ENCODE measurements at regions not wholly inside any gene's neighbourhood (a gene's known extent, or its start where the extent isn't known, plus 50 kb on each side); places are given as distances from the start of the nearest gene placed in this dataset.

GRCh38 chr1:36721261-36721660 lies 238.5 kb upstream of the CSF3R start:
- no peak for DNase-seq (ENCODE audit: low read depth in 1 of 2, low spot score in 1 of 2)

- no peak for DNase-seq (ENCODE audit: low read depth in 1 of 2, low spot score in 1 of 2)
Measured at GRCh38 chr1:36717431-36717830, 234.7 kb upstream of the CSF3R start.

GRCh38 chr1:36715797-36716196 lies 233.1 kb upstream of the CSF3R start:
- no peak for DNase-seq (ENCODE audit: low read depth in 1 of 2, low spot score in 1 of 2)

- DNase-seq (ENCODE audit: low read depth in 1 of 2, low spot score in 1 of 2), result no peak
Measured at GRCh38 chr1:36714301-36714700, 231.6 kb upstream of the CSF3R start.

GRCh38 chr1:36711480-36711879 lies 228.8 kb upstream of the CSF3R start:
- DNase-seq (ENCODE audit: low read depth in 1 of 2, low spot score in 1 of 2), result no peak

GRCh38 chr1:36710951-36711350 lies 228.2 kb upstream of the CSF3R start:
- no peak for DNase-seq (ENCODE audit: low read depth in 1 of 2, low spot score in 1 of 2)

- no peak for DNase-seq (ENCODE audit: low read depth in 1 of 2, low spot score in 1 of 2)
Measured at GRCh38 chr1:36709869-36710481, 227.3 kb upstream of the CSF3R start.

- DNase-seq (ENCODE audit: low read depth in 1 of 2, low spot score in 1 of 2), result no peak
Measured at GRCh38 chr1:36708587-36708986, 225.9 kb upstream of the CSF3R start.

- DNase-seq (ENCODE audit: low read depth in 1 of 2, low spot score in 1 of 2), result no peak
Measured at GRCh38 chr1:36707221-36707620, 224.5 kb upstream of the CSF3R start.

- no peak for DNase-seq (ENCODE audit: low read depth in 1 of 2, low spot score in 1 of 2)
Measured at GRCh38 chr1:36706416-36706815, 223.7 kb upstream of the CSF3R start.

GRCh38 chr1:36705629-36706028 lies 222.9 kb upstream of the CSF3R start:
- DNase-seq (ENCODE audit: low read depth in 1 of 2, low spot score in 1 of 2), result no peak

GRCh38 chr1:36703526-36704208 lies 221.0 kb upstream of the CSF3R start:
- peak in 1 of 2 donors; percentile 9 for DNase-seq (ENCODE audit: low read depth in 1 of 2, low spot score in 1 of 2)

- DNase-seq (ENCODE audit: low read depth in 1 of 2, low spot score in 1 of 2), result no peak
Measured at GRCh38 chr1:36702963-36703362, 220.2 kb upstream of the CSF3R start.

- DNase-seq (ENCODE audit: low read depth in 1 of 2, low spot score in 1 of 2), result no peak
Measured at GRCh38 chr1:36699113-36699911, 216.6 kb upstream of the CSF3R start.

- no peak for DNase-seq (ENCODE audit: low read depth in 1 of 2, low spot score in 1 of 2)
Measured at GRCh38 chr1:36697836-36698605, 215.3 kb upstream of the CSF3R start.

- no peak for DNase-seq (ENCODE audit: low read depth in 1 of 2, low spot score in 1 of 2)
Measured at GRCh38 chr1:36696261-36696940, 213.7 kb upstream of the CSF3R start.

- no peak for DNase-seq (ENCODE audit: low read depth in 1 of 2, low spot score in 1 of 2)
Measured at GRCh38 chr1:36693603-36694002, 210.9 kb upstream of the CSF3R start.

GRCh38 chr1:36693161-36693525 lies 210.4 kb upstream of the CSF3R start:
- DNase-seq (ENCODE audit: low read depth in 1 of 2, low spot score in 1 of 2), result no peak

- no peak for DNase-seq (ENCODE audit: low read depth in 1 of 2, low spot score in 1 of 2)
Measured at GRCh38 chr1:36692465-36693160, 209.9 kb upstream of the CSF3R start.

GRCh38 chr1:36691374-36691773 lies 208.7 kb upstream of the CSF3R start:
- no peak for DNase-seq (ENCODE audit: low read depth in 1 of 2, low spot score in 1 of 2)

All from activated T-helper 1 cell treated with anti-CD3 and anti-CD28 coated beads, Interleukin-2, amount 50 U/mL, for 16 hours (primary cell).